Ascending aorta (tissue), 2 donors: ENCODE measurements at regions not wholly inside any gene's neighbourhood (a gene's known extent, or its start where the extent isn't known, plus 50 kb on each side); places are given as distances from the start of the nearest gene placed in this dataset.

Source experiments
- DNase-seq, 2 donors: peaks; one replicate each; pipeline ENCODE4 v3.0.0-alpha.2; 2019; ENCODE audit warnings: low spot score in 2 of 2
- H3K27ac ChIP-seq, 2 donors: fragments of 200-600 bp; sonication (generic); one replicate each; pipeline ENCODE4 v1.5.1; 2016 to 2017; ENCODE audit warnings: mild to moderate bottlenecking in 1 of 2
- H3K27me3 ChIP-seq: fragments of 200-600 bp; sonication (generic); one replicate; pipeline ENCODE4 v1.5.1; 2017
- H3K36me3 ChIP-seq, 2 donors: fragments of 200-600 bp; sonication (generic); one replicate each; pipeline ENCODE4 v1.5.1; 2016
- H3K4me1 ChIP-seq, 2 donors: fragments of 200-600 bp; sonication (generic); one replicate each; pipeline ENCODE4 v1.5.1; 2016 to 2017; ENCODE audit warnings: mild to moderate bottlenecking in 1 of 2
- H3K4me3 ChIP-seq, 2 donors: fragments of 200-600 bp; sonication (generic); one replicate each; pipeline ENCODE4 v1.5.1; 2016 to 2017; ENCODE audit warnings: mild to moderate bottlenecking in 1 of 2
- H3K9me3 ChIP-seq, 2 donors: fragments of 200-600 bp; sonication (generic); one replicate each; pipeline ENCODE4 v1.5.1; 2016
- intact Hi-C: fragments of 100-400 bp; cut with DNase I; formaldehyde crosslinking; loops from one replicate; pipeline ENCODE4 v1.15.1; 2023
- TF ChIP-seq, protein P1 (sequence below), 3 experiments: fragments of 200-600 bp in 2 of 3; fragments of 450-650 bp in 1 of 3; sonication (generic) in 2 of 3; IDR thresholded peaks; one replicate each; pipeline ENCODE4 v1.5.1; 2016 to 2019; ENCODE audit warnings: antibody characterized with exemption in 3 of 3, mild to moderate bottlenecking in 1 of 3, moderate library complexity in 1 of 3

DNA sequence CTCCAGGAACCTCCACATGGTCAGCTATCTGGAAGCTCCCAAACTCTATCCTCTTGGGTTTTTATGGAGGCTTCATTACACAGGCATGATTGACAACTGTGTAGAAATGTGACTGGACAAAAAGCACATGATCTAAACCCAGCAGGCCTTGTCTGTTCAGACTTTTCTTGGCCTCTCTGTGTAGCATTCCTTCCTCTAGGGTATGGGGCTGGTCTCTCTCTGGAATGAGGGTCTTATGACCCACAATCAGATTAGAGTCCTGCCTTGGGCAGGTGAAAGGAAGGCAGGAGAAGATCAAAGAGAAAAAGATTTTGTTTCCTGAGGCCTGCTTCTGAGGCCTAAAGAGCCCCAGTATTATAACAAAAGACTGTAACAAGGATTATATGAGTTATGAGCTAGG is 162.7 kb downstream of the SP3 start:
- H3K36me3 ChIP-seq, result no peaks in the 10 kb centered on the region
- TF ChIP-seq, protein P1, sequence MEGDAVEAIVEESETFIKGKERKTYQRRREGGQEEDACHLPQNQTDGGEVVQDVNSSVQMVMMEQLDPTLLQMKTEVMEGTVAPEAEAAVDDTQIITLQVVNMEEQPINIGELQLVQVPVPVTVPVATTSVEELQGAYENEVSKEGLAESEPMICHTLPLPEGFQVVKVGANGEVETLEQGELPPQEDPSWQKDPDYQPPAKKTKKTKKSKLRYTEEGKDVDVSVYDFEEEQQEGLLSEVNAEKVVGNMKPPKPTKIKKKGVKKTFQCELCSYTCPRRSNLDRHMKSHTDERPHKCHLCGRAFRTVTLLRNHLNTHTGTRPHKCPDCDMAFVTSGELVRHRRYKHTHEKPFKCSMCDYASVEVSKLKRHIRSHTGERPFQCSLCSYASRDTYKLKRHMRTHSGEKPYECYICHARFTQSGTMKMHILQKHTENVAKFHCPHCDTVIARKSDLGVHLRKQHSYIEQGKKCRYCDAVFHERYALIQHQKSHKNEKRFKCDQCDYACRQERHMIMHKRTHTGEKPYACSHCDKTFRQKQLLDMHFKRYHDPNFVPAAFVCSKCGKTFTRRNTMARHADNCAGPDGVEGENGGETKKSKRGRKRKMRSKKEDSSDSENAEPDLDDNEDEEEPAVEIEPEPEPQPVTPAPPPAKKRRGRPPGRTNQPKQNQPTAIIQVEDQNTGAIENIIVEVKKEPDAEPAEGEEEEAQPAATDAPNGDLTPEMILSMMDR (IDR thresholded peaks at IDR 0.05), result no peak
- intact Hi-C loops, result no loop called here
- no peaks in the 10 kb centered on the region for H3K9me3 ChIP-seq
- DNase-seq, result no peak
- no peaks in the 10 kb centered on the region for H3K4me1 ChIP-seq
- no peak overlapping the region for H3K4me3 ChIP-seq
- H3K27ac ChIP-seq, result no peak overlapping the region
- H3K27me3 ChIP-seq, result no peaks in the 10 kb centered on the region

DNA sequence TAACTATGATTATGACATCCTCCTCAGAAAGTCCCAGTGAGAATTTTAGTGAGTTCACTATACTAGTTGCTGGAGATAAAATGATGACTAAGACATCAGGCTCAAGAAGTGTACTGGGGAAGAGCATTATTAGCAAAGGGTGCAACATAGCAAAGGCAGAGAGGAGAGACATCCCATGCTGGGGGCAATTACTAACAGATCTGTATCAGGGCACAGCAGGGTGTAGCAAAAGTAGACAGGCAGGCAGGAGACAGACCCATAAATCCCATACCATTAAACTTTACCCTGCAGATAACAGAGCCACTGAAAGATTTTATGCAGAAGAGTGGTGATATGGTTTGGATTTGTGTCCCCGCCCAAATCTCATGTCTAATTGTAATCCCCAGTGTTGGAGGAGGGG is 161.7 kb downstream of the SP3 start:
- H3K4me3 ChIP-seq, result no peak overlapping the region
- intact Hi-C loops, result no loop called here
- H3K9me3 ChIP-seq, result no peaks in the 10 kb centered on the region
- TF ChIP-seq, protein P1 (IDR thresholded peaks at IDR 0.05), result no peak
- H3K36me3 ChIP-seq, result no peaks in the 10 kb centered on the region
- H3K27me3 ChIP-seq, result no peaks in the 10 kb centered on the region
- no peak for DNase-seq
- H3K27ac ChIP-seq, result no peak overlapping the region
- no peaks in the 10 kb centered on the region for H3K4me1 ChIP-seq

DNA sequence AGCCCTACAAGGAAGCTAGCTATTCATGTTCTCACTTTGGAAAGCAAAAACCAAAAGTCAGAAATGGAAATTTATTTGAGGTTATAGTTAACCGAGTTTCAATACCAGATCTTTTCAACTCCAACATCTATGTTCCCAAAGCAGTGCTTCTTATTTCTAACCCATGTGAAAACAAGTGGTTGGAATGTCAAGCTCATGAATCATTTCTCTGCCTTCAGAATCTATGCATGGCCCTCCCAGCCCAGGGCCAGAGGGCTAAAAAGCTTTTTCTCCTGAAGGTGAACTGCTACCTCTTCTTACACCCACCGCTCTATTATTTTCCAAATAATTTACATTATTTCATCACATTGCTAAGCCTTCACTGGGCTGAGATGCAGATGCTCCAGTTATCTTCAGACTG is 158.4 kb downstream of the SP3 start:
- TF ChIP-seq, protein P1 (IDR thresholded peaks at IDR 0.05), result no peak
- H3K36me3 ChIP-seq, result no peaks in the 10 kb centered on the region
- H3K27ac ChIP-seq, result no peak overlapping the region
- no peaks in the 10 kb centered on the region for H3K9me3 ChIP-seq
- no peaks in the 10 kb centered on the region for H3K27me3 ChIP-seq
- H3K4me1 ChIP-seq, result no peaks in the 10 kb centered on the region
- no peak overlapping the region for H3K4me3 ChIP-seq
- no peak for DNase-seq
- intact Hi-C loops, result no loop called here

DNA sequence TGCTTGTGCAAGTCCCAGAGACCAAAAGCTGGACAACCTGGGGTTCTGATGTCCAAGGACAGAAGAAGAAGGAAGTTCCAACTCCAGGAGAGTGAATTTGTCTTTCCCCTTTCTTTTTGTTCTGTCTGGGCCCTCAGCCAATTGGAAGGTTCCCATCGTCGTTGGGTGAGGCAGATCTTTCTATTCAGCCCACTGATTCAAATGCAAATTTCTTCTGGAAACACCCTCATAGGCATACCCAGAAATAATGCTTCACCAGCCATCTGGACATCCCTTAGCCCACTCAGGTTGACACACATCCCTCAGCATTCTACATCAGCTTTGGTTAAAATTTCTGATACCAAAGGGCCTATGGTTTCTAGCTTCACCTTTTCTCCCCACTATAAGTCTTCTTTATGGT is 156.5 kb downstream of the SP3 start:
- H3K27ac ChIP-seq, result no peak overlapping the region
- H3K4me3 ChIP-seq, result no peak overlapping the region
- H3K9me3 ChIP-seq, result no peaks in the 10 kb centered on the region
- intact Hi-C loops, result no loop called here
- H3K4me1 ChIP-seq, result no peaks in the 10 kb centered on the region
- no peaks in the 10 kb centered on the region for H3K27me3 ChIP-seq
- TF ChIP-seq, protein P1 (IDR thresholded peaks at IDR 0.05), result no peak
- no peaks in the 10 kb centered on the region for H3K36me3 ChIP-seq
- DNase-seq, result no peak

DNA sequence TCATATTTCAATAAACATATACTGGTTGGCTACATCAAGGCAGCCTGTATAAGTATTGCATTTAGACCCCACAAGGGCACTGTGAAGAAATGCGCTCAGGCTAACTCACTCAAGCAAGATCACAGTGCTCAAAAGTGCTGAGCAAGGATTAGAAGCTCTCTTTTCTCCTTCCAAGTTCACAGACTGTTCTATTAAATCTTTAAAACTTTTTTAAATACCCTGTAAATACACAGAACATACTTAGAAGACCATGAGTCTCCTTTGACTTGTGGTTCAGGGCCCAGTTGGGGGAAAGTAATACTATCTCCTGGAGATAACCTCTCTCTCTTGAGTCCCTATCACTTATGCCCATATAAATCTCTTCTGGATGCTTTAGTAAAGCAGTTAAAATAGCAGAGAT is 152.9 kb downstream of the SP3 start:
- TF ChIP-seq, protein P1 (IDR thresholded peaks at IDR 0.05), result no peak
- intact Hi-C loops, result no loop called here

DNA sequence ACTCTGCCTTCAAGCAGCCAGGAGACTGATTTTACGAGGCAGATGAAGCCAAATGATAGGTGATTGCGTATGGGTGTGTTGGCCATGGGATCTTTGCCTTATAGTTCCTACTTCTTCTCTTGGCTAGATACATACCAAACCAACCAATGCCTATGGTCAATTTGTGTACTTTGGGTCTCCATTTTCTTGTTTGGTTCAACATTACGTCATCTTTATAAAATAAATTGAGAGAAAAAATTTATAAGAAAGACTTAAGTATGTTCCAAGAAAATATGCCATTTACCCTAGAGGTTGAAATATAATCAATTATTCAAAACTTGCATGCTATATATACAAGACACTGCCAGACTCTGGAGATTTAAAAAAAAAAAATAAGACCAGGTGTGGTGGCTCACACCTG is 150.9 kb downstream of the SP3 start:
- TF ChIP-seq, protein P1 (IDR thresholded peaks at IDR 0.05), result no peak
- no peaks in the 10 kb centered on the region for H3K36me3 ChIP-seq
- H3K4me3 ChIP-seq, result no peak overlapping the region
- intact Hi-C loops, result no loop called here
- no peaks in the 10 kb centered on the region for H3K27me3 ChIP-seq
- H3K4me1 ChIP-seq, result no peaks in the 10 kb centered on the region
- DNase-seq, result no peak
- no peaks in the 10 kb centered on the region for H3K9me3 ChIP-seq
- H3K27ac ChIP-seq, result no peak overlapping the region

More for the DNA sequence above, 152.9 kb downstream of the SP3 start:
- Histone ChIP-seq H3K4me3 (no peak overlapping the region), H3K27me3 (no peaks in the 10 kb centered on the region), H3K9me3 (no peaks in the 10 kb centered on the region), H3K4me1 (no peaks in the 10 kb centered on the region), H3K36me3 (no peaks in the 10 kb centered on the region), H3K27ac (no peak overlapping the region)
- no peak for DNase-seq
